ENCODE measurements at regions not wholly inside any gene's neighbourhood (a gene's known extent, or its start where the extent isn't known, plus 50 kb on each side); places are given as distances from the start of the nearest gene placed in this dataset.

DNA sequence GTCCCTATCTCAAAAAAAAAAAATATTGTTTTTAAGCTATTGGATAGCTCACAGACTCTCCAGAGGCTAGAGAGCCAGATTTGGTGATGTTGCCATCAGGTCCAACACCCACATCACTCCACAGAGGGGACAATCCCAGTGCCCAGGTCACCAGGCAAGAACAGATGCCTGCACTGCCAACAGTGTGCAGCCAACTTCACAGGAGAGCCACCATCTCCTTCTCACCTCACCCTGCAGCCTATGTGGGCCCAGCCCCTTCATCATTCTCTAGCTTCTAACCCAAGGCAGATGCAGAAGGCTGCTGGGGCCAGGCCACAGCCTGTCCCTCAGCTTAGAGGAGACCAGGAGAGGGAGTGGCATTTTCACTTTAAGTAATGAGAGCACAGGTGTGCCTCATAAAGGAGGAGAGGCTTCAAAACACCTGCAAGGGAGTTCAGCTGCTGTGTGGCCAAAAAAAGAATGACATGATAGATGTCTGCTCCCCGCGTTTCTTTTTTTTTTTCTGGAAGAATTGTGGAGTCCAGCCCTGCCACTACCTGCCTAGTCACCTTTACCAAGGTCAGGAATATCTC lies 98.0 kb upstream of the ZSWIM2 start:
- no peaks in the 10 kb centered on the region for H3K79me2 ChIP-seq (ENCODE audit: low read depth)
- no peak overlapping the region for H3K4me2 ChIP-seq
- Mint-ChIP-seq H3K27me3 (ENCODE audit: insufficient read depth, low read depth) (peaks cover 2% of the 10 kb centered on the region), H3K4me3 (no peak overlapping the region), H3K27ac (no peak overlapping the region), H3K4me1 (no peaks in the 10 kb centered on the region), H3K9me3 (no peaks in the 10 kb centered on the region), H3K36me3 (no peaks in the 10 kb centered on the region)
- no peaks in the 10 kb centered on the region for H3K36me3 ChIP-seq
- no peak overlapping the region for H3K27ac ChIP-seq
- H3K4me3 ChIP-seq: no peak overlapping the region
- no peak overlapping the region for H2AFZ ChIP-seq (replicated peaks)
- no peaks in the 10 kb centered on the region for H3K9me3 ChIP-seq (ENCODE audit: low read depth)
- DNase-seq (ENCODE audit: low spot score): no peak
- no peak overlapping the region for H3K9ac ChIP-seq
- H3K27me3 ChIP-seq: no peaks in the 10 kb centered on the region
- H4K20me1 ChIP-seq (ENCODE audit: low read depth): no peaks in the 10 kb centered on the region
- no peak for TF ChIP-seq EZH2 (IDR thresholded peaks at IDR 0.05)
- TF ChIP-seq, protein P1, sequence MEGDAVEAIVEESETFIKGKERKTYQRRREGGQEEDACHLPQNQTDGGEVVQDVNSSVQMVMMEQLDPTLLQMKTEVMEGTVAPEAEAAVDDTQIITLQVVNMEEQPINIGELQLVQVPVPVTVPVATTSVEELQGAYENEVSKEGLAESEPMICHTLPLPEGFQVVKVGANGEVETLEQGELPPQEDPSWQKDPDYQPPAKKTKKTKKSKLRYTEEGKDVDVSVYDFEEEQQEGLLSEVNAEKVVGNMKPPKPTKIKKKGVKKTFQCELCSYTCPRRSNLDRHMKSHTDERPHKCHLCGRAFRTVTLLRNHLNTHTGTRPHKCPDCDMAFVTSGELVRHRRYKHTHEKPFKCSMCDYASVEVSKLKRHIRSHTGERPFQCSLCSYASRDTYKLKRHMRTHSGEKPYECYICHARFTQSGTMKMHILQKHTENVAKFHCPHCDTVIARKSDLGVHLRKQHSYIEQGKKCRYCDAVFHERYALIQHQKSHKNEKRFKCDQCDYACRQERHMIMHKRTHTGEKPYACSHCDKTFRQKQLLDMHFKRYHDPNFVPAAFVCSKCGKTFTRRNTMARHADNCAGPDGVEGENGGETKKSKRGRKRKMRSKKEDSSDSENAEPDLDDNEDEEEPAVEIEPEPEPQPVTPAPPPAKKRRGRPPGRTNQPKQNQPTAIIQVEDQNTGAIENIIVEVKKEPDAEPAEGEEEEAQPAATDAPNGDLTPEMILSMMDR (IDR thresholded peaks at IDR 0.05): no peak
- TF ChIP-seq EZH2phosphoT487 (IDR thresholded peaks at IDR 0.05): no peak
- no peaks in the 10 kb centered on the region for H3K4me1 ChIP-seq
- H3F3A ChIP-seq (ENCODE audit: low read depth): no peaks in the 10 kb centered on the region

DNA sequence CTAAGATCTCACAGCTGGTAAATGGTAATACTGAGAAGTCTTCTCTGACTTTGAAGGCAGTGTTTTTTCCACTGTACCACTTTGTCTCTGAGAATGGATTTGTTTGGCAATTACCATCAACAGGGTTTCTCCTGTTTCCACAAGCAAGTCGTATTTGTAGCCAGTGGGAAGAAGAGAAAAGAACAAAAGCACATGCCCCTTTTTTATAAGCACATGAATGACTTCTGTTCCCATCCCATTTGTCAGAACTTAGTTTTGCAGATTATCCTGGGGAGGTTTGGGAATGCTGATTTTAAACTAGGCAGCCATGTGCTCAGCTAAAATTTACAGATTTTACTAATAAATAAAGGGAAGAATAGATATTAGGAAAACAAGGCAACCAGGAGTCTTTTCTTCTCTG lies 92.9 kb upstream of the ZSWIM2 start:
- Histone ChIP-seq H3K4me2 (no peak overlapping the region), H3F3A (ENCODE audit: low read depth) (no peaks in the 10 kb centered on the region), H3K9ac (no peak overlapping the region), H3K27ac (no peak overlapping the region), H3K36me3 (no peaks in the 10 kb centered on the region), H3K79me2 (ENCODE audit: low read depth) (no peaks in the 10 kb centered on the region), H3K27me3 (no peaks in the 10 kb centered on the region), H4K20me1 (ENCODE audit: low read depth) (no peaks in the 10 kb centered on the region), H2AFZ (replicated peaks) (peak overlapping the region; percentile 36), H3K9me3 (ENCODE audit: low read depth) (no peaks in the 10 kb centered on the region), H3K4me3 (no peak overlapping the region), H3K4me1 (no peaks in the 10 kb centered on the region)
- Mint-ChIP-seq H3K4me1 (no peaks in the 10 kb centered on the region), H3K27ac (no peak overlapping the region), H3K36me3 (no peaks in the 10 kb centered on the region), H3K4me3 (no peak overlapping the region), H3K9me3 (no peaks in the 10 kb centered on the region), H3K27me3 (ENCODE audit: insufficient read depth, low read depth) (peaks cover 2% of the 10 kb centered on the region)
- DNase-seq (ENCODE audit: low spot score): no peak
- TF ChIP-seq, protein P1 (IDR thresholded peaks at IDR 0.05): no peak
- TF ChIP-seq EZH2phosphoT487 (IDR thresholded peaks at IDR 0.05): no peak
- TF ChIP-seq EZH2 (IDR thresholded peaks at IDR 0.05): no peak

DNA sequence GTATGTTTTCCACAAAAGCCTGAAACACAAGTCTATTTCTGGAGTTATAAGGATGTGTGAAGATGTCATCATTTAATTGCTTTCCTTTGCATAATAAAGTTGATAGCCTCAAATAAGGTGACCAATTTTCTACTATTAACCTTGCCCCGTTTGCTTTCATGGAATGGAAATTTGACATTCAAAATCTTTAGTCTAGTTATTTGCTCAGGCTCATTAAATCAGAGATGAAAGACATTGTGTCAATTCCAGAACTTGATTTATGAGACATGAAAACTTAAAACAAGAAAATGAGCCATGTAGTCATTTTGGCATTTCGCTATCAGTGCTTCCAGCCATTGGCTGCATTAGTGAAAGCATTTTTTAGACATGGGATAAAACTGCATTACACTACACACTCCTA lies 91.5 kb upstream of the ZSWIM2 start:
- peaks cover 2% of the 10 kb centered on the region for H3K27me3 Mint-ChIP-seq (ENCODE audit: insufficient read depth, low read depth)
- H3K4me1 ChIP-seq: no peaks in the 10 kb centered on the region
- H3K4me3 Mint-ChIP-seq: no peak overlapping the region
- no peaks in the 10 kb centered on the region for H3K36me3 ChIP-seq
- no peak for DNase-seq (ENCODE audit: low spot score)
- no peaks in the 10 kb centered on the region for H3F3A ChIP-seq (ENCODE audit: low read depth)
- TF ChIP-seq EZH2phosphoT487 (IDR thresholded peaks at IDR 0.05): no peak
- TF ChIP-seq EZH2 (IDR thresholded peaks at IDR 0.05): no peak
- TF ChIP-seq, protein P1 (IDR thresholded peaks at IDR 0.05): no peak
- H3K27ac Mint-ChIP-seq: no peak overlapping the region
- no peaks in the 10 kb centered on the region for H3K9me3 ChIP-seq (ENCODE audit: low read depth)
- no peaks in the 10 kb centered on the region for H3K4me1 Mint-ChIP-seq
- no peak overlapping the region for H3K4me3 ChIP-seq
- H3K27me3 ChIP-seq: no peaks in the 10 kb centered on the region
- no peak overlapping the region for H3K27ac ChIP-seq
- H3K9me3 Mint-ChIP-seq: no peaks in the 10 kb centered on the region
- no peak overlapping the region for H3K9ac ChIP-seq
- H3K79me2 ChIP-seq (ENCODE audit: low read depth): no peaks in the 10 kb centered on the region
- no peaks in the 10 kb centered on the region for H4K20me1 ChIP-seq (ENCODE audit: low read depth)
- H3K36me3 Mint-ChIP-seq: no peaks in the 10 kb centered on the region
- no peak overlapping the region for H2AFZ ChIP-seq (replicated peaks)
- H3K4me2 ChIP-seq: no peak overlapping the region

All from neural progenitor cell (in vitro differentiated cells).